ENCODE measurements at regions not wholly inside any gene's neighbourhood (a gene's known extent, or its start where the extent isn't known, plus 50 kb on each side); places are given as distances from the start of the nearest gene placed in this dataset.

DNA sequence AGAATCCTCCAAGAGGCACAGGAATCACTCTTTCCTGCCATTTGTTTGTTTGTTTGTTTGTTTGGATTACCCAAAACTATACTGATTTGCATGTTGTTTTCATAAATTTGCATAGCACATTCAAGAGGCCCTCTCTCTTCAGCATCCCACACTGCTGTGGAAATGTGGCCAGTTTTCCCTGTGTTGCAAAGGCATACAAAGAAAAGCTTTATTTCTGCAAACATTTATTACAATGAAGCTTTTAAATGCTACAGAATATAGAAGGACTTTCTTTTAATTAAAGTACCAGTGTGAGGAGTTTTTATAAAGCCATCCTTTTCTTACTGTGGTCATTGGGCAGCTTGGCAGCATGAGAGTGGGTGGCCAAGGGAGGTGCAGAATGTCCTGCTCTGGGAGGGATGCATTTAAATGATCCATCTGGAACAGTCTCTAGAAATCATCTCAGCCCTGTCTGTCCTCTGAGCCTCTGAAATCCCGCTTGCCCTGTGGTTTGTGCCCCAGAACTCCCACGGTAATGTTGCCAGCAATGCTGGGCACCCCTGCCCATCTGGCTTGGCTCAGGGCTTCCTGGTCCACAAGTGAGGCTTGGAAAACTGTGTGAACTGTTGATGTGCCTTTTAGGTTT is 356.8 kb upstream of the KIF2A start:
- DNase-seq (ENCODE audit: low read depth in 1 of 2, low spot score in 1 of 2) = no peak

DNA sequence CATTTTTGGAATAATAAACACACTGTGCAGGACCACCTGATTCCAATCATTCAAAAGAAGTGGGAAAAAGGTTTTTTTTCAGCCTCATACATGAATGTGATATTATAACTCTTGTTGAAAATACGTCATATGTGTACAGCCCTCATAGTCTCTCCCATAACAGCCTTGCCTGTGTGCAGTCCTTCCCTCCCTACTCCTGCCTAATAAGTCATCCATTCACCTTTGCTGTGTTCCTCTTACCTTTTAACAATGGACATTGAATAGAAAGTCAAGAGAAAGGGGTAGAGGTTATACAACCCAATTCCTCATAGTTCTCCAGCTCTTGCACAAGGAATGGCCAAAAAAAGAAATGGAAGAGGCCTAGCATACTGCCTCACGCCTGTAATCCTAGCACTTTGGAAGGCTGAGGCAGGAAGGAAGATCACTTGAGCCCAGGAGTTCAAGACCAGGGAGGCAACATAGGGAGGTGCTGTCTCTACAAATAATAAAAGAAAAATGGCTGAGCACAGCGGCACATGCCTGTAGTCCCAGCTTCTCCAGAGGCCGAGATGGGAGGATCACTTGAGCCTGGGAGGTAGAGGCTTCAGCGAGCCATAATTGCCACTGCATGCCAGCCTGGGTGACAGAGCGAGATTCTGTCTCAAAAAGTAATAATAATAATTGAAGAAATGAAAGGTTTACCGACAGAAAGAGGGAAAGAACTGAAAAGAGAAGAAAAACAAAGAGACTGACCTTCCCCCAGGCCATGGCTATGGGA is 356.1 kb upstream of the KIF2A start:
- no peak for DNase-seq (ENCODE audit: low read depth in 1 of 2, low spot score in 1 of 2)

DNA sequence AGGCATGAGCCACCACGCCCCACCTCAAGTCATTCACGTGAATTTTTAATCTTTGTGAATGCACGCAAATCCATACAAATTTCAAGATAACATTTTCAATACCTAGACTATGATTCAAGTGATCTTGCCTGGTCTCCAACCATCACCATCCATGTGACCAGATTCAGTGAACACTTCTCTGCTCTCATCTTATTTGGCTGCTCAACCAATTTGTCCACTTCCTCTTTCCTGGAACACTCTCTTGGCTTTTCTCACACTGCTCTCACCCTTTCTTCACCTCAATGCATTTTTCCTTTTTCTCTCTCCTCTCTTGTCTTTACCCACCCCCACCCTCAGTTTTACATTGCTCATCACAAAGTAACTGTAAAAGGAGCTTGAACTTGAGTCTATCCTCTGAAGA is 354.7 kb upstream of the KIF2A start:
- no peak for DNase-seq (ENCODE audit: low read depth in 1 of 2, low spot score in 1 of 2)

DNA sequence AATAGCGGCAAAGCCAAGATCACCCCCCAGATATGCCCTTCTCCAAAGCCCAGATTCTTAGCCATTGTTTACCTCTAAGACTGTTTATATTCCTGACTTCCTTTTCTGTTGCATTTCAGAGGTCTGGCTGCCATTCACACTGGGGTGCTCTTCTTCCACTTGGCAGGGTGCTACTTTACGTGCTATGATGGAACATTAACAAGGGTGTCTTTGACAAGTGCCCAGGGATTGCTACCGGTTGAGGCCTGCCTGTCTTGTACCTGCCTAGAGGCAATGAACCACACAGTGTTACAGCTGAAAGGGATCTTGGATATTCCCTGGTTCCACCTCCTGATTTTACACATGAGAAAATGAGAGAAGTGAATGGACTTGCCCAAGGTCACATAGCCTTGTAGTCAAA is 352.1 kb upstream of the KIF2A start:
- DNase-seq (ENCODE audit: low read depth in 1 of 2, low spot score in 1 of 2) = no peak

DNA sequence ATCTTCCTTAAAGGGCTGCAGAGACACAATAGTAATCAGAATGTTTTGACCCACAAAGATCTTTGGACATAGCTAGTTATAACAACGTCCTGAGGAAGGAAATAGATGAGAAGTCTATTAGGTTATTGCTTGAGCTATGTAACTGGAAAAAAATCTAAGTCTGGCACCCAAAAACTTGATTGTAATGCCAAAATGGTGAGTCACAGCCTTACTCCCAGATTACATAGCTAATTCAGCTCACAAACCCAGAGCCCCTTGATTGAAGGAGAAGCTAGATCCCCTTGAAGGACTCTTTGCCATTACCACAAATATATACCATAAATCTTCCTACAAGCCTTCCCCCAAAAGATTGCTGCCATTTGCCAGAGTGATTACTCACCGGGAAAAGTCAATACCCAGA is 341.8 kb upstream of the KIF2A start:
- DNase-seq (ENCODE audit: low read depth in 1 of 2, low spot score in 1 of 2) = no peak

DNA sequence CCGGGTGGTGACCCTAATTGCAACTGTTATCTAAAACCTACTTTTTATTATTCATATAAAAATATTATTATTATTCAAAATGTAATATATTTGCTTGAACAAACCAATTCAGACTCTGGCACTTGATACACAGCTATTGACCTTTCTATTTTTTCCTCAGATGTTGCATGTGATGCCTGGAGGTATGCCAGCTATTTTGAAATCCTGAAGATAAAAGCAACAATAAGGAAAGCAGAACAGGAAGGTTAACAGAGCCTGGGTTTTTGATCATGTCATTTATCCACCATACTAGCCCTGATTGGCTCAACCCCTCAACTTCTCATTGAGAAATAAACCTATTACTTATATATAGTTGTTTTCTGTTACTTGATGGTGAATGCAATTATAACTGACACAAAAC is 340.9 kb upstream of the KIF2A start:
- DNase-seq (ENCODE audit: low read depth in 1 of 2, low spot score in 1 of 2) = no peak

DNA sequence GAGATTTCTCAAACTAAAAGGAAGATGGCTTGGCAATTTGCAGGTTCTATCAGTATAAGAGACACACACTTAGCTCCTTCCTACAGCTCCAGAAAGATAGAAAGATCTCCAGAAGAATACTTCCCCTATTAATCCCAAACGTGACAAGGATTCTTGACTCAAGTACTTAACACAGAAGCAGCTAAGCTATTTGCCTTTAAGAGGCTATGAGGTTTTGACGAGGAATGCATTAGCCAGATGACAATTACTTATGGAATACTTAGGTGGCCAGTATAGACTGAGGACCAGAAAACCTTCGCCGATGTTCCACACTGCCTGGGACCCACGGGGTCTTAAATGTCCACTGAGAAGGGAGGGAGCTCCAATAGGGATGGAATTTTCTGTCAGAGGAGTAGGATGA is 340.5 kb upstream of the KIF2A start:
- no peak for DNase-seq (ENCODE audit: low read depth in 1 of 2, low spot score in 1 of 2)

DNA sequence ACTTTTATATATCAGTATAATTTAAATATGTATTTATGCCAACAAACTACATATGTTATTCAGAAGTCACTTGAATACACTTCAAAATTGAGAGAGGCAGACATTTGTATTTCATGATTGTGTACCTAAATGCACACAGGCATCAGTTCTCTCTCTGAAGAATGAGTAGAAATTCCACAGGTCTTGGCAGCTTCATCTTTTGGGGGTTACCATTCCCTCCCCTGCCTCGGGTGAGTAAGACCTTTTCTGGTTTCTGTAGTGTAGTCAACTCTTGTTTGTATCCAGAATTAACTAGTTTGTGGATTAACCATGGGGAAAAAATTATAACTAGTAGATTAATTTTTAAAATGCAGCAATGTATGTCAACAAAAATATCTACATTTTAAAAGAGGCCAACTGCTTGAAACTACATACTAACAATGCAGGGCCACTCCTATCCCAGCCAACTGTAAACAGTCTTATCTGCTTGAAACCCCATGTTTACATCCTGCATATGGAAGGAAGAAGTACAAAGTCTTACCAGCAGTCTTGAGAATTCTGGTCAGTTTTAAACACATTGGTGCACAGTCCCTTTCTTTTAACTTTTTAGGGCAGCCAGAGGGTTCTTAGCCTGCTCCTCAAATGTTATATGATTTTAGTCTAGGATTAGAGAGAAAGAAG is 339.6 kb upstream of the KIF2A start:
- no peak for DNase-seq (ENCODE audit: low read depth in 1 of 2, low spot score in 1 of 2)

DNA sequence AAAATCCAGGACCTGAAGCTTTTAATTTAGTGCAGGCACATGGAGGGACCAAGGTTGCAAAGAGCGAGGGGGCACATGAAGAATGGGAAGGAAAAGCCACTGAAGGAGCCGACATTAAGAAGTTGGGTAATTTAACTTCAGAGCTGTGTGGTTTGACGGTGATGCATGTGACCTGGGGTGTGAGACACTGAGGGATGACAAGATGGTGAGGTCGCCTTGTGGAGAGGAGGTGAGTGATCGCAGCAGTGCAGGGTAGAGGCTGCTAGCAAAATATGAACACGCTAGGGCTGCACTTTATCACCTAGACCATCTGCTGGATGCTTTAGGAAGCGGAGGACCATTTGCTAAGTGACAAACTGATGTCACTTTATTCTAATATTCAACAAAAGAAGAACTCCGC is 339.0 kb upstream of the KIF2A start:
- DNase-seq (ENCODE audit: low read depth in 1 of 2, low spot score in 1 of 2) = no peak

DNA sequence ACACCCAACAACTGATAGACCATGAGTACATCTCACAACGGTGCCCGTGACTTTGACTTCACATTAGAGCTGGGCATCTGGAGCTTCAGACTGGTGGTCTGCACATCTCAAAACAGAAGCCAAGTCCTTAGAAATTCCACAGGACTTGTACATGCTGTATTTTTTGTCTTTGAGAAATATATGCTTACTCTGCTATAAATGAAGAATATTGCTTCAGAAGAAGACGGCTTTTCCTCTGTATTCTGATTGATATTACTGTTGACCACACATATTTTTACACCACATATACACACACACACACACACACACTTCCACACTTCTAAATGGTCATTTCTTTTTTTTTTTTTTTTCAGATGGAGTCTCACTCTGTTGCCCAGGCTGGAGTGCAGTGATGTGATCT is 338.3 kb upstream of the KIF2A start:
- no peak for DNase-seq (ENCODE audit: low read depth in 1 of 2, low spot score in 1 of 2)

DNA sequence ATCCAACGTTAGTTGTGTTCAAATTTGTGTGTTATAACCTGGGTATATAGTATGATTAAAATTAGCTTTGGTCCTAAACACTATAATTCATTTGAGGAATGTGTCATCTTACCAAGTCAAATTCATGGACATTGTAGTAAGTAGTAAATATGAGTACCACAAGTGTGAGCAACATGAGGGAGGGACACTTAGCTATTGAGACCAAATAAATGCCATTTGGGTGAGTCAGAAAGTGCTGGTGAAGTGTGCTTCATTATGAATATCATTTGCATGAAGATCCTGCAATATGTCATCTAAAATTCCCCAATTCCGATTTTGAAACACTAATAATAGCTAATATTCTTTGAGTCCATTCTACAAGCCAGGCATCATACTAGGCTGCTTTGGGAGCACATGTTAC is 336.7 kb upstream of the KIF2A start:
- no peak for DNase-seq (ENCODE audit: low read depth in 1 of 2, low spot score in 1 of 2)

DNA sequence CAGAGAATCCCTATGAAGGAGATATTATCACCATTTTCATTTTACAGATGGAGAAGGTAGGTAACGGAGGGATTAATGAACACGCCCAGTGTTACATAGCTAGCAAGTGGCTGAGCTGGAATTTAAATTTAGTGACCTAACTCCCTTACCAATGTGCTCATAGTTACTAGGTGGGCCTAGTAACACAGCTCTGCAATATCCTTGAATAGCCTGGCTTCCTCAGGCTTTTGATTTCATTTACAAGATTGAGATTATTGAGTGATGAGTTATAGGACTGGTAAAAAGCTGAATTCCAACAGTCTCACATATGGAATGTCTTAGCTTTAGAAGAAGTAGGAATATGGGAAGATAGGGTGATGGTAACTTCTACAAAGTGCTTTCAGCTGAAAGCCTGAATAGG is 336.3 kb upstream of the KIF2A start:
- DNase-seq (ENCODE audit: low read depth in 1 of 2, low spot score in 1 of 2) = no peak

DNA sequence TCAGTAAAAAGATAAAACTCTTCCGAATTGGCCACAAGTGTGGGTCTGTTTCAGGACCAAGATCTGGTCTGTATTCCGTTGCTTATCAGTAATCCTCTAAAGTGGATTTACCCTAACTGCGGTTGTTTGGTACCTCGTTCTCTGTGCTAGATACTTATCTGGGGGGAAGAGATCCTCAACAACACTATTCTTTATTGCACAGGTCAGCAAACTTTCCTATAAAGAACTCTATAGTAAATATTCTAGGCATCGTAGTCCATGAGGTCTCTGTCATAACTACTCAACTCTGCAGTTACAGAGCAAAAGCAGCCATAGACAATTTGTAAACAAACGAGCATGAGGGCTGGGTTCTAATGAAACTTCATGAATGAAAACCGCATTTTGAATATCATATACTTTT is 335.8 kb upstream of the KIF2A start:
- DNase-seq (ENCODE audit: low read depth in 1 of 2, low spot score in 1 of 2) = no peak

DNA sequence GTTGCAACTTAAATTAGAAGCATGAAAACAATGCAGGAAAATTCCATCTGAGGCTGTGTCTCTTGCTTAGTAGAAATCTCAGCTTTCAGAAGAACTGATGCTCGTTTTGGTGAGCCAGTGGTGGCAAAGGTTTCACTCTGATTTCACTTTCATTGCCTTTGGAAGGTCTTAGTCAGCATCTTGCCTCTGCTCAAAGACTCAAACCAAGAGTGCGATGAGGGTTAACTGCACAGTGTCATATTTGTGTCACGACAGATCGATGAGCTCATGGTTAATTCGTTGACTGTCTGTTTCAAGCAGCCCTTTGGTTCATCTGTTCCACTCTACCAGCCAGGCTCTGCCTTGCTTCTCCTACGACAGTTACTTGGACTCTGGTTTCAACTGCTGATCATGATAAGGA is 331.3 kb upstream of the KIF2A start:
- no peak for DNase-seq (ENCODE audit: low read depth in 1 of 2, low spot score in 1 of 2)

DNA sequence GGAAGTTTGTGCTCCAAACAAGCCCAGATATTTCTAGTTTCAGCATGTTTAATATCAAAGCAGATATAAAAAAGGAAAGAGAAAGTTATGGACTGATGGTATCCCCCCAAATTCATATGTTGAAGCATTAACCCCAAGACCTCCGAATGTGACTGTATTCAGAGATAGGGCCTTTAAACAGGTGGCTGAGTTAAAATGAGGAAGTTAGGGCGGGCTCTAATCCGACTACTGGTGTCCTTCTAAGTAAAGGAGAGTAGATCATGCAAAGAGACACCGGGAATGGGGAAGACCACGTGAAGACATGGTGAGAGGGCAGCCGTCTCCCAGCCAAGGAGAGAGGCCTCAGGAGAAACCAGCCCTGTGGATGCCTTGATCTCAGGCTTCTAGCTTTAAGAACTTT is 324.1 kb upstream of the KIF2A start:
- no peak for DNase-seq (ENCODE audit: low read depth in 1 of 2, low spot score in 1 of 2)

DNA sequence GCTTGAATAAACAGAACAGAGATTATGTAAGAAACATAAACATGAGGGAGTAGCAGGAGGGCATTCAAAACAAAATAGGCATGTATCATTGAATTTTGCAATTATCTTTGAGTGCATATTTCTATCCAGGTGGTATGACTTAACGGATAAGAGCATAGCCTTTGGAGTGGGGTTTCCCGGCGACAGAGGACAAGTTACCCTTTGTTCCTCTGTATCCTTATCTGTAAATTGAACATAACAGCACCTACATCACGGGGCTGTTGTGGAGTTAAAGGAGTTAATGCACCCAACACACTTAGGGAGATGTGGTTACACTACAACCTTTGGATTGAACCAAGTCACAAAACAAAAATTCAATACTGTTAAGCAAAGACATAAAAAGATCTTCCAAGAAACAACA is 314.6 kb upstream of the KIF2A start:
- no peak for DNase-seq (ENCODE audit: low read depth in 1 of 2, low spot score in 1 of 2)

DNA sequence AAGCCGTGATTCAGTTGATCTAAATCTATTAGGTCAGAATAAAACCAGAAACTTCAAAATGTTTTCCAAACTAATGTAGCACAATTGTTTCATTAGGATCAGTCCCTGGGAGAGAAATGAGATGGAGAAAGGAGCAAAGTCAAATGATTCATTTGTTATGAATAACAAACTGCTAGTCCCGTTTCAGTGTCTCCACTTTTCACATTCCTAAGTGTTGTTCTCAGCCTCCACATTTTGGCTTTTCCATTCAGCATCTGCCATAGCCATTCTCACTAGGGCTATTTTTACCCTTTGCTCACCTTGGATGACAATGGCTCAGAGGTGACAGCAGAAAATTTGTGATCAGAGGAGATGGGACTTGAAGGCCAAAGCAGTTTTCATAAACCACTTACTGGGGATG is 314.1 kb upstream of the KIF2A start:
- DNase-seq (ENCODE audit: low read depth in 1 of 2, low spot score in 1 of 2) = no peak

DNA sequence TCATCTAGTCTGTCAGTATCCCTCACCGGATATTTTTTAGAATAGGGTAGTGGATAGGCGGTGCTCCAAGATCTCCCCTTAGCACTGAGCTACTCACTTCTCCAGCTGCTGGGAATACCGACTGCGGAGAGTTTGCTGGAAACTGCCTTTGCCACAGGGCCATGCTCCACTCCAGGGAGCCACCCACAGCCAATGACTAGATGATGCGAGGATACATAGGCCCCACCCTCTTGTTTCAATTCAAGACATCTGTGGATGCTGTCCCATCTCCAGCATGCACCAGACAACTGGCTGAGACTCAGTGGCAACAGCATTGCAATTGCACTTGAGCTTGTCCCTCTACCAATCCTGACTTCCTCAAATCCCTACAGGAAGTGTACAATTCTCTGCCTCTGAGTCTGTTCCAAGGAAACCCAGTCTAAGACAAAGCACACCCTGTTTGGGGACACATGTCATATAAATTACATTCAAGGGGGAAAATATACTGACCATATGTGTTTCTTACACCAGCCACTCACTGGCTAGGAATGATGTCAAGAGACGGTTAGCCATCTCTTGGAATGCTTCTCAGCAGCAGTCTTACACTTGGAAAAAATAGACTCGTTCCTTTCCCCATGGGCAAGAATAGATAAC is 312.6 kb upstream of the KIF2A start:
- DNase-seq (ENCODE audit: low read depth in 1 of 2, low spot score in 1 of 2) = no peak

DNA sequence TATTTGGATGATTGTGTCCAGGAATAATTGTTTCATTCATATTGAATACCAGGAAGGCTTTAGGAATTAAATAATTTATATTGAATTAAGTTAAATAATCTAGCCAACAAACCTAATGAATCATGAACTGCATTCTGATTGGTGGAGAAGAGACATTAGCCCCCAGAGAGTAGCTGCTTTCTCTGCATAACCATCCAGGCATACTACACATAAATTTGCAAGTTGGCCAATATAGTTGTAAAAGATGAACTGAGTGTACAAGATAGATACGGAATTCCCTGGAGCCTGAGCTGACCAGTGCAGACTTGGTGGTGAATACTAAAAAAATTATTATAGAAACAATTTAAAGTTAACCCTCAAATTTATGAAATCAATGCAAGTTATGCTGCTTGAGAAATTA is 311.8 kb upstream of the KIF2A start:
- no peak for DNase-seq (ENCODE audit: low read depth in 1 of 2, low spot score in 1 of 2)

DNA sequence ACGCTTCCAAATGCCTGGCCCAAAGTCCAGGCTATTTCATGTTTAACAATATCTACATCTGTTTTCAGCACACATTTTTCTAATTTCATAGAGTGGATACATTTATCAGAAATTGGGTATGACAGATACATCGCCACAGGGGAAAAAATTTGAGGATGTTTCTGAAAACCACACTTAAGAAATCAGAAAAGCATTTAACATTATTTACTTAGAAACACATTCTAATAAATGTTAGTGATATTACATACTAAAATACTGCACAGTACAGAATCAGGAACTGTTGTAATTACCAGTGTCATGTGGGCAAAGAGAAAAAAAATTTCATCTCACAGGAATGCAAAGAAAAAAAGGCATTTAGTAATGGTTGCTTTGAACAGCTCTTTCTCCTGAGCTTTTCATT is 310.5 kb upstream of the KIF2A start:
- DNase-seq (ENCODE audit: low read depth in 1 of 2, low spot score in 1 of 2) = no peak

DNA sequence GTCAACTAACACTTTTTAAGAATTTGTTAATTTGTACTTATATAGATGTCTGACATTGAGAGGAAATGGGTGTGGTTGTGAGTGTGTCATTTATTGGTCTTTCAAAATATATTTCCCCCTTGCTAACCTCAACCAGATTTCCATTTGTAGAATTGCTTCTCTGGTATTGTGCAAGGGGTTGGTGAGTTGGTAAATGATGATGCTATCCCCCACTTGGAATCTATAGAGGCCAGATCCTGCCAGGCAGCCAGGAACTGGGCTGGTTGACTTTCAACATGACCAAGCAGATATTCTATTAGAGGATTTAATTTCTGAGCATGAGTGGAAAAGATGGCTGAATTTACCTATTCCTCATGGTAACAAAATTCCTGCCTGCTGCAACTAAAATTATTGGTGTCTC is 306.6 kb upstream of the KIF2A start:
- DNase-seq (ENCODE audit: low read depth in 1 of 2, low spot score in 1 of 2) = no peak

DNA sequence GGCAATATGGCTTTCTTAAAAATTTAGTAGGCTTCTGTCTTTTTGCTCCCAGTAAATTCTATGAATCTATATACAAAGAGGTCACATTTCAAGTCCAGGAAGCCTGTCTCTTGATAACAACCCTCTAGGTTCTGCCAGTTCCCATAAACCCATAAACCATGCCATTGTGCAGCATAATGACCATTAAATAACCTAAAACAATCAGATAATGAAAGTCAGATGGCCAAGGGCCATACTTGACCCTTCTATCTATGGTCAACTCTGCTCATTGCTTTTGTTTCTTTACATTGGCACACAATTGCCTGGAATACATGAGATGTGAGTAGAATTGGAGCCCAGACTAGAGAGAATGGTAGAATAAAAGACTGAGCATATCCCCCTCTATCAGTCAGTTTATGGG is 305.4 kb upstream of the KIF2A start:
- no peak for DNase-seq (ENCODE audit: low read depth in 1 of 2, low spot score in 1 of 2)
